Gastrocnemius medialis (tissue), 4 donors: ENCODE measurements at regions not wholly inside any gene's neighbourhood (a gene's known extent, or its start where the extent isn't known, plus 50 kb on each side); places are given as distances from the start of the nearest gene placed in this dataset.

Experiments
- ATAC-seq, 2 donors: fragments of 150-250 bp; one replicate each; pipeline ENCODE4 v1.9.1; 2016
- DNase-seq, 2 donors: peaks; one replicate each; pipeline ENCODE4 v3.0.0-alpha.2; 2019
- H3K27ac ChIP-seq, 4 donors: fragments of 200-600 bp; sonication (generic); 1 replicate in 1 of 4; 2 replicates in 3 of 4; pipeline ENCODE4 v1.5.1; 2016 to 2018; ENCODE audit warnings: mild to moderate bottlenecking in 2 of 4, moderate library complexity in 1 of 4
- H3K27me3 ChIP-seq, 3 donors: fragments of 200-600 bp; sonication (generic) in 2 of 3; 1 replicate in 1 of 3; 2 replicates in 2 of 3; pipeline versions ENCODE4 v1.5.1 to v1.6.0; 2016 to 2019; ENCODE audit warnings: mild to moderate bottlenecking in 1 of 3, moderate library complexity in 1 of 3
- H3K36me3 ChIP-seq, 2 donors: fragments of 200-600 bp; sonication (generic) in 1 of 2; one replicate each; pipeline ENCODE4 v1.5.1; 2017 to 2018
- H3K4me1 ChIP-seq, 2 donors: fragments of 200-600 bp; sonication (generic) in 1 of 2; one replicate each; pipeline ENCODE4 v1.5.1; 2016 to 2017; ENCODE audit warnings: mild to moderate bottlenecking in 2 of 2
- H3K4me3 ChIP-seq, 4 donors: fragments of 200-600 bp; sonication (generic) in 3 of 4; 1 replicate in 1 of 4; 2 replicates in 3 of 4; pipeline ENCODE4 v1.5.1; 2016 to 2019; ENCODE audit warnings: mild to moderate bottlenecking in 2 of 4
- H3K9me3 ChIP-seq, 3 donors: fragments of 200-600 bp; sonication (generic) in 2 of 3; 1 replicate in 1 of 3; 2 replicates in 2 of 3; pipeline ENCODE4 v1.5.1; 2016 to 2019
- CTCF ChIP-seq, 5 experiments: fragments of 450-650 bp in 3 of 5; fragments of 200-600 bp in 2 of 5; sonication (generic) in 2 of 5; IDR thresholded peaks in 4 of 5; conservative IDR thresholded peaks in 1 of 5; 1 replicate in 4 of 5; 2 replicates in 1 of 5; pipeline ENCODE4 v1.5.1; 2016 to 2019; ENCODE audit warnings: antibody characterized with exemption in 5 of 5, mild to moderate bottlenecking in 3 of 5, moderate library complexity in 3 of 5
- POLR2A ChIP-seq, 2 donors: fragments of 450-650 bp; IDR thresholded peaks; one replicate each; pipeline ENCODE4 v1.6.1; 2017; ENCODE audit warnings: antibody characterized with exemption in 2 of 2, mild to moderate bottlenecking in 2 of 2, moderate library complexity in 2 of 2
- in situ Hi-C, 4 donors: fragments of 200-750 bp; cut with MboI; loops; one replicate each; pipeline versions ENCODE4 v1.15.0 to v1.8.0; 2017; ENCODE audit warnings: low sequenced_read_pairs in 4 of 4
- intact Hi-C: fragments of 100-400 bp; cut with DNase I; formaldehyde crosslinking; loops from one replicate; pipeline ENCODE4 v1.15.1; 2023; ENCODE audit warnings: low total_unique reads

GRCh38 chr15:95431518-95431917 lies 899.0 kb upstream of the NR2F2 start:
- Histone ChIP-seq H3K27me3 (no peaks in the 10 kb centered on the region), H3K4me3 (no peak overlapping the region), H3K27ac (no peak overlapping the region), H3K36me3 (no peaks in the 10 kb centered on the region), H3K9me3 (no peaks in the 10 kb centered on the region), H3K4me1 (peaks cover 0 to 18% of the 10 kb centered on the region in 2 donors)
- TF ChIP-seq POLR2A (IDR thresholded peaks at IDR 0.05) (no peak), CTCF (IDR thresholded peaks at IDR 0.05 in 4 of 5, conservative IDR thresholded peaks at IDR 0.05 in 1 of 5) (no peak)
- no peak for DNase-seq
- no peak for ATAC-seq
- in situ Hi-C loops, result no loop called here
- intact Hi-C loops, result no loop called here

DNA sequence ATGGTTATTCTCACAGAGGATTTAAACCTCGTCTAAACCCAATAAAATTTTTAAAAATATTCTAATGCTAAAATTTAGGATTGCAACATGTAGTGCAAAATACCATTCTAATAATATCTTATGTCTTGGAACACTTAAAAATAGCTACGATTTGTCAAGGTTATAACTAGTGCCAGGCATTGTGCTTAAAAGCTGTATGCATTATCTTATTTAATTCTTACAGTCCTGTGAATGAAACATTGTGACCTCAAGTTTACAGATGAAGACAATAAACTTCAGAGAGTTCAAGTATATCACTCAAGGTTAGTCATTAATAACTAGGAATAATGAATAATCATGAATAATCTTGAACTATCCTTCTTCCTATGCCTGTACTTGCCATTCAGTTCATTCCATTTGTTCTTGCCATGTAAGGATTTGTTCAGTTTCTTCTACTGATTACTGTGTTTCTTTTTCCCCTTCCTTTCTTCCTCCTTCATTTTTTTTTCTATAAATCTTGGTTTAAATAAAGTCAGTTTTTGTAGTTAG lies 897.6 kb upstream of the NR2F2 start:
- DNase-seq (no peak), ATAC-seq (no peak)
- TF ChIP-seq POLR2A (IDR thresholded peaks at IDR 0.05) (no peak), CTCF (IDR thresholded peaks at IDR 0.05 in 4 of 5, conservative IDR thresholded peaks at IDR 0.05 in 1 of 5) (no peak)
- Histone ChIP-seq H3K4me3 (no peak overlapping the region), H3K9me3 (no peaks in the 10 kb centered on the region), H3K36me3 (no peaks in the 10 kb centered on the region), H3K27ac (peak overlapping the region in 1 of 4 donors; percentile 23), H3K27me3 (no peaks in the 10 kb centered on the region), H3K4me1 (peaks cover 0 to 18% of the 10 kb centered on the region in 2 donors)
- intact Hi-C loops, result no loop called here
- in situ Hi-C loops, result no loop called here

DNA sequence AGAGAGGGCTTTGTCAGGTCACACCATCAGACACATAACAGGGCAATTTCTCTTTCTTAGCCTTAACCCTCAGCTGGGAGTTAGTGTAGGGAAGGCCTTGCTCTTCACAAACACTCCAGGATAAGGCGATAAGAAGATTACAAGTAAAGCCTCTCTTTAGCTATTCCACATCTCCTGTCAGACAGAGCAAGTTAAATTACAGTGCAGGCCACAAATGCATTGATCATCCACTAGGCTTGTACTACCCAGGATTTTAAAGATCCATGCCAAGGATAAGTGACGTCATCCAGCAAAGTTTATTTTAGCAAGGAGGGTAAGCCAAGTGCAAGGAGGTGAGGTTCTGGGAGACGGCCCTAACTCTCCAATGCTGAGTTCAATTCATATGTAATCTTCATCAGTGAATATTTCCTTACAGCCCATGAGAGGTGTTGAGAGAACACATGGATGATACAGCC lies 890.6 kb upstream of the NR2F2 start:
- Histone ChIP-seq H3K27me3 (no peaks in the 10 kb centered on the region), H3K36me3 (no peaks in the 10 kb centered on the region), H3K9me3 (no peaks in the 10 kb centered on the region), H3K4me1 (peaks cover 0 to 4% of the 10 kb centered on the region in 2 donors), H3K27ac (peak overlapping the region; percentile 24 to 53 (median 48)), H3K4me3 (no peak overlapping the region)
- ATAC-seq, result no peak
- in situ Hi-C loops, result no loop called here
- intact Hi-C loops, result loop anchor here (10.0 kb wide), 1 partner anchor 905 kb away; no protein-coding TSS in a partner anchor
- TF ChIP-seq POLR2A (IDR thresholded peaks at IDR 0.05), result no peak
- TF ChIP-seq CTCF (IDR thresholded peaks at IDR 0.05 in 4 of 5, conservative IDR thresholded peaks at IDR 0.05 in 1 of 5), result no peak
- no peak for DNase-seq

GRCh38 chr15:95440712-95441111 lies 889.8 kb upstream of the NR2F2 start:
- intact Hi-C loops (loop anchor here (10.0 kb wide), 1 partner anchor 904 kb away; no protein-coding TSS in a partner anchor), in situ Hi-C loops (no loop called here)
- Histone ChIP-seq H3K27ac (peak overlapping the region; percentile 39 to 53 (median 48)), H3K4me3 (no peak overlapping the region), H3K4me1 (peaks cover 0 to 4% of the 10 kb centered on the region in 2 donors), H3K27me3 (no peaks in the 10 kb centered on the region), H3K36me3 (no peaks in the 10 kb centered on the region), H3K9me3 (no peaks in the 10 kb centered on the region)
- DNase-seq, result no peak
- TF ChIP-seq POLR2A (IDR thresholded peaks at IDR 0.05) (no peak), CTCF (IDR thresholded peaks at IDR 0.05 in 4 of 5, conservative IDR thresholded peaks at IDR 0.05 in 1 of 5) (no peak)
- no peak for ATAC-seq
